ENCODE measurements at regions not wholly inside any gene's neighbourhood (a gene's known extent, or its start where the extent isn't known, plus 50 kb on each side); places are given as distances from the start of the nearest gene placed in this dataset.

DNA sequence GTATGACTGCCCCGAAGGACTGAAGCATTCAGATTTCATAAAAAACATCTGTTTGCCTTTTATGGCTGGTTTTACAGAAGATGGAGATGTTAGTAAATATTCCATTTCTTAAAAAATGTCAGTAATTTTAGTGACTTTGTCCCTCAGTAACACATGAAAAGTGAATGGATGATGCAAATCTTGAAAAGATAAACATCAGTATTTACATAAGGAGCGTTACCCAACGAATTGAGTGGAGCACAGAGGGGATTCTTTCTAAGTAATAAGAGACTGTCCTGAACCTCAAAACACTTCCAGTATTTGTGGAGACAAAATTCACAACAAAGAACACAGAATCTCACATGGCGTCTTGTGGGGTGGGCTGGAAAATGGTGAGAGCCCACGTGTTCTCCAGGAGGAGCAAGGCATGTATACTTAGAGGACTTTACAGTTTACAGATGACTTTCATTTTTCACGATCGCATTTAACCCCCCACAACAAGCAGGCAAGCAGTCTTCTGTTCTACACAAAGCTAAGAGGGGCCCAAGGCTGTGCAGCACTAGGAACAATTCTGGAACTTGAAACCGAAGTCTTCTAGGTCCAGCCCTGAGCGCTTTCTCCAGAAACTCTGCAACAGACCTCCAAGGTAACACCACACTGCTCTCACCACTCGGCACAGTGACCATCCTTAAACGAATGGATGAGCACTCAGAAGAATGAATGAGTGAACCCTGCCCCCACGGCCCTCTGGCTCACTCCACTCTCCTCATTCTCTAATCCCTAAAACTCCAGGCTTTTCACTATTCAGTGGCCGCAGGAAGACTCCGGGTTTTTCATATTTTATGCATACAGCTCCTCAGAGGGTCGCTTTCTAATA is 709.8 kb downstream of the UQCRFS1 start:
- no peak for DNase-seq (ENCODE audit: low spot score)

DNA sequence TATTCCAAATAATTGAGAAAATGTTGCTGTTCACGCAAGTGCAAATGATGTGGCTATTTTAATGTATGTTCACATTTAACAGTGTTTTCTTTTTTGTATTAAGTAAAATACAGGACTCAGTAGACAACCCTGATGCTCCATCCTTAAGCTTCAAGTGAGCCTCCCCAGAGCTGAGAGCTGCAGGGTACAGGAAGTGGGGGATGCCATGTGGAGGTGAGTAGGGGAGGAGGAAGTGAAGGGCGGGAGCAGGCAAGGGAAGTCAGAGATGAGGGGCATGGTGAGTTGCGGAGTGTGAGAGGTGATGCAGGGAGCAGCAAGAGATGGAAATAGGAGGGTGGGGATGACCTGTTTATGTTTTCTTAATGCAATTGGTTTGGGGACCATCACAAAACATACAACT is 711.0 kb downstream of the UQCRFS1 start:
- no peak for DNase-seq (ENCODE audit: low spot score)

DNA sequence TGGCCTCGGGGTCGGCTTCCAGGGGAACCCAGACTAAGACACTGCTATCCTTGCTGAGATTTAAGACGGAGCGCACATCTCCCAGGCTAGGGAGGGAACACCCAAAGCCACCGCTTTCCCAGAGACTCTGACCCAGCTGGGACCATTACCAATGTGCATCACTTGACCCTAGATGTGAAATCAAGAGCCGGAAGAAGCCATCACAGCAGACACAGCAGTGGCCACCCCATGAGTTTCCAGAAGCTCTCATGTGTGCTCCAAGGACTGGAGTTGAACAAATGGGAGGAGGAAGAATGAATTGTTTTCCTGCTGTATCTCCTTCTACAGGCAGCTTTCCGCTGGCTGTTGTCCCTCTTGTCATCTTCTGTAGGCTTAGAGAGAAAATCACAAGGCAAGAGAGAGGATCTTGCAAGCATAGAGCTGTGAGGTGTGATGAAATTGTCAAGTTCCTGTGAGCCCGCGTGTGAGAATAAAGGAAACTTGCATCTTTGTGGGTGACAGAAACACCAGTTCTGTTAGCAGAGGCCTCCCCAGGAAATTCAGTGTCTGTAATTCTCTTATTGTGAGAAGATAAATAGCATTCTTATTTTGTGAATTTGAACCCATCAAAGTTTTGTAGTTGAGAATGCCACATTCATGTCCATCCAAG is 711.8 kb downstream of the UQCRFS1 start:
- no peak for DNase-seq (ENCODE audit: low spot score)

DNA sequence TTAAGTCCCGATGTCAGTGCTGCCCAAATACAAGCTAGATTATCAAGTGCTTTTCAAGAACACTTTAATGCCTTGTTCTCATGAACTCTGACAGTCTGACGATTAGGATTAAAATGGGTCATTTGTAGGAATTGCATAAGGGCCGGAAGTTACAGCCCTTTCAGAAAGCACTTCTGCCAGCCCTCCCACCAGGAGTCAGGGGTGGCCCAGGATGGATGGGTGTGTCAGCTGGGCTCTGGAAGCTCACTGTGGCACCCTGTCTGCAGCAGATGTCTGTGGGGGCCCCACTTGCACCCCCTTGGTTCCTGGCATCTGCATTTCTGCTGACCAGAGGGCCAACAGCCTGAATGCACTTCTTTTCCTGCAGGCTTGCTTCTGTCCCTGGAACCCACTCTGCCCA is 712.7 kb downstream of the UQCRFS1 start:
- DNase-seq (ENCODE audit: low spot score): no peak

DNA sequence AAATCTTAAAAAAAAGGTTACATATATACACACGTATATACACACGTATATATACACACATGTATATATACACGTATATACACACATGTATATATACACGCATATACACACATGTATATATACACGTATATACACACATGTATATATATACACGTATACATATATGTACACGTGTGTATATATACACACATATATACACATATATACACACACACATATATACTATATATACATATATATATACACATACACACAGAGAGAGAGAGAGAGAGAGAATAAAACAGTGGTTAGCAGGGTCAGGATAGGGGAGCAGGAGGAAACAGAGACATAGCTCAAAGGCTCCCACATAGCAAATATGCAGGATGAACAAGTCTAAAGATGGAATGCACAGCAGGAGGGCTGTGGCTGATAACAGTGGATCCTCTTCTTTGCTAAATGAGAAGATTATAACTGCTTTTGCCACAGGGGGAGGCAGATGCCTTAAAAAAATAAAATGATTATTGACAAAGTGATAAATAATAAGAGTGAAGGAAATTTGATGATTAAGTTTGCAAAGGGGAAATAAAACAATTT is 714.5 kb downstream of the UQCRFS1 start:
- DNase-seq (ENCODE audit: low spot score): no peak

DNA sequence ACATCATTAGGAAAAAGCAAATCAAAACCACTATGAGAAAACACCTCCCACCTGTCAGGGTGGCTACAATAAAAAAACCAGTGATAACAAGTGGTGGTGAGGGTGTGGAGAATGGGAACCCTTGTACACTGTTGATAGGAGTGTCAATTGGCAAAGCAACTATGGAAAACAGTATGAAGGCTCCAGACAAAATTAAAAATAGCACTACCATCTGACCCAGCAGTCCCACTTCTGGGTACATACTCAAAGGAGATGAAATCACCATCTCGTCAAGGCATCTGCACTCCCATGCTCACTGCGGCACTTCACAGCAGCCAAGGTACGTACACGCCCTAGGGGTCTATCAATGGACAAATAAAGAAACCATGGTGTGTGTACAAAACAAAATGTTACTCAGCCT is 715.1 kb downstream of the UQCRFS1 start:
- no peak for DNase-seq (ENCODE audit: low spot score)

DNA sequence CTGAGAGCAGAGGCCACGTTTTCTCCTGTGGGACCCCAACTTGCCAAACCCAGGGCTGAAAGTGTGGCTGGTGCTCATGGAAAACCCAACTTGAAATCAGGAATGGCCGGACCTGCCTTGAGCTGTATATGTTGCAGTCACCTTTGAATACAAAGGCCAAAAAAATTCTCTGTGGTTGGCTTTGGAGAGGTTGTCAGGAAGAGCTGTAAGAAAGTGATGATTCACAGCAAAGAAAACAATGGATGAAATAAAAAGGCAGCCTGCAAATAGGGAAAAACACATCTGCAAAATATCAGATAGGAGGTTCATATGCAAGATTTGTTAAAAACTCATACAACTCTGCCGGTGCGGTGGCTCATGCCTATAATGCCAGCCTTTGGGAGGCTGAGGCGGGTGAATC is 715.8 kb downstream of the UQCRFS1 start:
- no peak for DNase-seq (ENCODE audit: low spot score)

DNA sequence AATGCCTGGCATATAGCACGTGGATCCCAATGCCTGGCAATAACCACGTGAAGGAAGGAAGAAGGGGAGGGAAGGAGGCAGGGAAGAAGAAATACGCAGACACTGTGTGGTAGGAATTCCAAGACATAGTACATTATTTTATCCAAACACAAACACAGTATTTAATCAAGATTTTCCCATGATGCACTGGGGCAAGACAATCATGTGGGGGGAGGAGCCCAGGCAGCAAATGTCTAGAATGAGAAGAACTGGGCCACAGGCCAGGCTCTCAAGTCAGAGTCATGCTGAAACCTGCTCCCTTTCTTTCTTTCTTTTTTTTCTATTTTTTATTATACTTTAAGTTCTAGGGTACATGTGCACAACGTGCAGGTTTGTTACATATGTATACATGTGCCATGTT is 717.9 kb downstream of the UQCRFS1 start:
- no peak for DNase-seq (ENCODE audit: low spot score)

DNA sequence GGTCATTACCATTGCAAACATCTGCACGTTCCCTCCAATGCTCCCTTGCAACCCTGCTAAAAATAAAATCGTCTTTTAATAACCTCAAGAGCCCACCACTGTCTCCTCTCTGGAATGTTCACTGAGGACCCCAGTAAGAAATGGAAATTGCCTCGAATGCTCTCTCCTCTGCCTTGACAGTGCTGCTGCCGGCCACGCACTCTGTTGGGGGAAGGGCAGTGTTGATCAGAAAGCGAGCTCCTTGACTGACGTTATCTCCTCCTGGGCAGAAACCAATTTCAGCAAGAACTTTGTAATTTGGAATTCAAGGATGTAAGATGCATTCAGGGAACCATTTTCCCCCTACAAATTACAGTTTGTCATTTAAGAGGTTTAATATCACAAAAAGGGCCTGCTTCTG is 718.5 kb downstream of the UQCRFS1 start:
- no peak for DNase-seq (ENCODE audit: low spot score)

DNA sequence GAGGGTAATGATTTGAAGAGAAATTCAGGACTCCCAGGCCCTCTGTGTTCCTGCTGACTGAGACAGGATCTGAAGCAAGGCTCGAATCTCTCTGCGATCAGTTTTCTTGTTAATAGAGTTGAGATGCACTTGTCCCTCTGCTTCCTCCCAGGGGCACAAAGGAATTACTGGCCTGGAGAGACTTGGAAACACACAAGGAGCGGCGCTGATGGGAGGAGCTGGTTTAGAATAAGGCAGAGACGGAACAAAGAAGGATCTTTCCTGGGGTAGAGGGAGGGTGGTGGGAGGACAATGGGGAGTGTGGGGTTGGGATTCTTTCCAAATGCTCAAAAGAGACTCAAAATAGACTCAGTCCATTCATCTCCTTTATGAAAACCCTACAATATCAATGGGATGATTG is 719.1 kb downstream of the UQCRFS1 start:
- no peak for DNase-seq (ENCODE audit: low spot score)

DNA sequence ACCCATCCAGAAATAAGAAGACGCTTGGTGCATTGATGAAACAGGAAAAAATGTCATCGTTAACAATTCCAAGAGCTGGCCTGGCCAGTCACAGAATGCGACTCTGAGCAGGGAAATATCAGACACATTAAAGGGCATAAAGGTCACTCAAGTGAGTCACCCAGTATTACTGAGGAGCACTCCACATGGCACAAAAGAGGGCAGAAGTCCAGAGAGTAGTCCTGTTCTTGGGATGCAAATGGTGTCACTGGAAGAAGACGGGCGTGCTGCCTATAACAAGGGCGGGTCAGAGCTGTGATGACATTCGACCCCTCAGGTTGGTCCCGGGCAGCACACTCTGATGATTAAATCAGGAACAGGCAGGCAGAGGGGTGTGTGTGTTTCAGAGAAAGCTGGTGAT is 720.3 kb downstream of the UQCRFS1 start:
- DNase-seq (ENCODE audit: low spot score): no peak

DNA sequence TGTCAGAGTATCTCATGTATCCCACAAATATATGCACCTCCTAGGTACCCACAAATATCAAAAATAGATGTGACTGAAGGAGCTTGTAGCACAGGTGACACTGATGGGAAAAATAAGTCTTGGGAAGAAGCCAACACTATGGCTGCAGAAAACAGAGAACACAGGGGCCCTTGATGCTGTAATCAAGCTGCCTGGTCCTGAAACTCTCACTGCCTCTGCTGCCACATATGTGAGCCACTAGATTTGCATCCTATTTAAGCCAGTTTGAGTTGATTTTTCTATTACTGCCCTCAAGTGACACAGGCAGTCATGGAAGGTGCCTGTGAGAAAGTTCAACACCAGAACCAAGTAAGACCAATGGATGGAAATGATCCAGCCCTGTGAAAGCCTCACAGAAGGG is 720.8 kb downstream of the UQCRFS1 start:
- no peak for DNase-seq (ENCODE audit: low spot score)

DNA sequence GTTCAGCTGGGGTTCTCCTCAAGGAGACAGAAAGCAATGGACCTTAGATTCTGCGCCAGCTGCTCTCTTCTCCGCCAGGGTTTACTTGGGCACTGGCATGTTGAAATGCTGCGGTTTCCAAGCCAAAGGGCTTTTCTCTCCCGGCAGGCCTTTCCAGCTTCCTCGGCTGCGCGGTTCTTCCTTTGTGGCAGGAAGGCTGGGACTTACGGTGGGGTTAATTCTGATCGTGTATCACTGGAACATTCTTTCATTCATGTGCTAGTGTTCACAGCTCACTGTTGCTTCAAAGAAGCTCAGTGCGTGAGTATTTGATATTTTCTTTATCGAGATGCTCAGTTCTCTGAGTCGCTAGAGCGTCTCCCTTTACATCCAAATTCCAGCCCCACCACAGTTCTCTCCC is 723.2 kb downstream of the UQCRFS1 start:
- no peak for DNase-seq (ENCODE audit: low spot score)

DNA sequence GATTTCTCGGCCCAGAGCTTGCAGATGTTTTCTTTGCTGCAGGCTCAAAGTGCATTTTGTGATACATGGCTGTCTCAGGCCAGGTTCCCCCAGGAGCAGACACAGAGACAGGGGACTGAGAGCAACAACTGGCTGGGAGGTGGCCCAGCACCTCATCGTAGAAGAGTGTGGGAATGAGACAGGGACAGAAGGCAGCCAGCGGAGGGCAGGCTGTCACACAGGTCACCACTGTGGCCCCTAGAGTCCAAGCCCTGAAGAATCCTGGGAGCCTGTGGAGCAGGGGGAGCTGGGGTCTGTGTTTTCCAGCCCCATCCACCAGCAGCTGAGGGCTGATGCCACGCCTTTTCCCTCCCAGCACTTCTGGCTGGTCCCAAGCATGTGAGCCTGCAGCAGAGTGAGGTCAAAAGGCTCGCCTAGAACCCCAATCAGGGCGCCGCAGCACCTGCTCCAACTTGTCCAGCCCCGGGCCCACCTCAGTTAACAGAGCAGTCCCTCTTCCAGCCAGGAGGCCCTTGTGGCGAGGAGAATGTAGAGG is 723.8 kb downstream of the UQCRFS1 start:
- no peak for DNase-seq (ENCODE audit: low spot score)

DNA sequence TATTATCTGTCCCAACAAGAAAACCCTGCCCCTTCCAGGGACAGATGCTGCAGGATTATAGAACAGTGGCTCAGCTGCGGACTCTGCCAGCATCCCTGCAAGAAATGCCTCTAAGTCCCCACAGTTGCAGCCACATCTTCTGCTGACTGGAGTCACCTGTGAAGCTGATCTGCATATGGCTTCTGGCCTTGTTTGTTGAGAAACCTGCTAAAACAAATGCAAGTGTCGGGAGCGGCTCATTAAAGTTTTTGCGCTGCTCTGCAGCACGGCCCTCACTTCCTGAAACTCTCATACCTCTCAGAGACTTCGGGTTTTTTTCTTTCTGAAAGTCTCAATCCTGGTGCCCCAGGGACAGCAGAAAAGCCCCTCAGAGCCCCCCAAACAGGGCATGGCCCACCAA is 725.0 kb downstream of the UQCRFS1 start:
- no peak for DNase-seq (ENCODE audit: low spot score)

DNA sequence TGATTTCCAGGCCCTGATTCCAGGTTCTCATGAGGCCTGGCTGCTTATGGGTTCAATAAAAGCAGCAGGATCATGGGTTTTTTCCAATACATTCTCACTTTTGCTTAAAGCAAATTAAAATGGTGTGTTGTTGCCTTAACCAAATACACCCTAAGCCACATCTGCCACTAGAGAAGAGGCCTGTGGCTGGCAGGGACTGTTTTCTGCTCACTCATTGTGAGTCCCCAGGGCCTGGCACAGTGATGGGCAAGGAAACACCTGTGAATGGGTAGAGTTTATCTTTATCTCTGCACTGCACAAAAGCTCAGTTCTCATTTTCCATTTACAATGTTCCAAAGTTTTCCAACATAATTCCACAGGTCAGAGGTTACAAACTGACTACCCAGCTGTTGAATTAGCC is 726.0 kb downstream of the UQCRFS1 start:
- no peak for DNase-seq (ENCODE audit: low spot score)

DNA sequence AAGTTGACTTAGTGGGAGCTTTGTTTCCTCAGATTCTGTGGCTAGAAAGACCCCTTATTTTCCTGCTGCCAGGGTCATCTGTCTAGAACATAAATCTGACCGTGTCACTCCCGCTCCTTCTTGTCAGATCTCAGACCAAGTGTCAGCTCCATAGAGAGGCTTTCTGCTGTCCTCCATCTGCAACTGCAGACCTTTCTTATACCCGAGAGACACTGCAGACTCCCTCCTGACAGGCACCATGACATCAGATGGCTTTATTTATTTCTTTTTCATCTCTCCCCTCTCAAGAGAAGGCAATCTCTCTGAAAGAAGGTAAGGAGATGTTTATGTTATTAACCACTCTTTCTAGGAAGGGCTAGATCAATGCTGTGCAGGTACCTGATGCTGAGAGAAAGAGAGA is 726.5 kb downstream of the UQCRFS1 start:
- DNase-seq (ENCODE audit: low spot score): no peak

DNA sequence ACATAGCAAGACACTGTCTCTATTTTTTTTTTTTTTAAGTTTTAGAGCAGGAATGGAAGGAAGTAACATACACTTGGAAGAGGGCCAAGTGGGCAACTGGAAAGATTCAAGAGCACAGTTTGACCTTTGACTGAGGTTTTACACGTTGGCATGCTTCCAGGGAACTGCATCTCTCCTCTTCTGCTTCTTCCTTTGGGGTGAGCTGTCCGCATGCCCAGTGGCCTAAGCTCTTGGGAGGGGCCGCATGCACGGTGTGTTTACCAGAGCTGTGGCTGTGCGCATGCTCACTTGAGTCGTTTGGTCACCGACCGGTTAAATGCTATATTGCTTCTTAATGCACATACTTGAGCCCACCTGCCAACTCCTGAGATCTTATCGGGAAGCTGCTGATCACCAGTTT is 727.7 kb downstream of the UQCRFS1 start:
- no peak for DNase-seq (ENCODE audit: low spot score)

DNA sequence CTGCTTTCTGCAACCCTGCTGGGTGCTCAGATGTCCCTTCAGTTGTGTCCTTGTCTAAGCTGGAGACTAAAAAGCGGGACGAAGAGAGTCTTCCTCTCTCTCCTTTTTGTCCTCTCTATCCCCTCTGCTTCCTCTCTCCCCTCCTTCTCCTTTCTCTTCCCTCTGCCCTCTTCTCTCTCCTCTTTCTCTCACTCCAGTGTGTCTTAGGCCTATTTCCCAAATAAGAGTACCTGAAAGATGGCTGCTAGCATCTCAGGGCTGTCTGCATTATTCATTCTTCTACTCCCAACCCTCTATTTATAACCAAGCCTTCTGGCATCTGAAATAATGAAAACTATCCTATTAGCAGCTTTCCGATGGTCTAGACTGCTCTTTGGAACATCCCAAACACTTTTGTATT is 729.8 kb downstream of the UQCRFS1 start:
- no peak for DNase-seq (ENCODE audit: low spot score)

DNA sequence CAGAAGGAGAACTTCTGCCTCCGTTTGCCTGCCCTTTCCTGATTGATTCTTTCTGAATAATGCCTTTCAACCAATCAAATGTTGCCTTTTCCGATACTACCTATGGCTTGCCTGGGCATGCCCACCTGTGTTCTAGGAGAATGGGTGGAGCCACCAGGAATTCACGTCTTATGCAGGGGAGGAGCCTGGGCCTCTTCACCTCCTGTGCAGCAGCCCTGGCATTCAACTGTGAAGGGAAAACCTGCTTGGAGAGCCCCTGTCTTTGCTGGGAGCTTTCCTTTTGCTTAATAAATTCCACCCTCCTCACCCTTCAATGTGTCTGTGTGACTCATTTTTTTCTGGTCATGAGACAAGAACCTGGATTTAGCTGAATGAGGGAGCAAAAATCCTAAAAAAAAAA is 730.7 kb downstream of the UQCRFS1 start:
- no peak for DNase-seq (ENCODE audit: low spot score)

DNA sequence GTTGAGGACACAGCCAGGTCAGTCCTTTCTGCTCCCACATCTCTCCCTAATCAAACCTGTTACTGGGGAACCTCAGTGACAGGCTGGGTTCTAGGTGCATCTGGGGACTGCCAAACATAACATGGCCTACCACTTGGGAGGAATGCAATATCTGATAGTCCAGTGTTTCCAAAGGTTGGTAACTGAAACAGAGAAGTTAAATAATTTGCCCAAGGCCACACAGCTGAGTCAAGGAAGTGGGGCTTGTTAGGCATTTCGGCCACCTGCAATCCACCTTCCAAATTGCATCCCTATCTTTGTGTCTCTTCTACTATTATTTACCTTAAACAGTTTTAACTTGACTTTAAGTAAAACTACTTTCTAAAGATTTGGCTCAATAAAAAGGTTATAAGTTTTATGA is 731.3 kb downstream of the UQCRFS1 start:
- no peak for DNase-seq (ENCODE audit: low spot score)

DNA sequence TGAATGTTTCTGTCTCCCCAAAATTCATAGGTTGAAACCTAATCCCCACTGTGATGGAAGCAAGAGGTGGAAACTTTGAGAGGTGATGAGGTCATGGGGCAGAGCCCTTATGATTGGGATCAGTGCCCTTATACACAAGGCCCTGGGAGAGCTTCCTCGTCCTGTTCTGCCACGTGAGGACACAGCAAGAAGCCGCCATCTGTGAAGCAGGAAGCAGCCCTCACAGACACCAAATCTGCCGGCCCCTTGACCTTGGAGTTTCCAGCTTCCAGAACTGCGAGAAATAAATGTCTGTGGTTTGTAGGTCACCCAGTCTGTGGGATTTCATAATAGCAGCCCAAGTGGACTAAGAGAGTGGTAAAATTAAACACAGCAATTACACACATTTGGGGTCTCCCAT is 737.4 kb downstream of the UQCRFS1 start:
- DNase-seq (ENCODE audit: low spot score): no peak

DNA sequence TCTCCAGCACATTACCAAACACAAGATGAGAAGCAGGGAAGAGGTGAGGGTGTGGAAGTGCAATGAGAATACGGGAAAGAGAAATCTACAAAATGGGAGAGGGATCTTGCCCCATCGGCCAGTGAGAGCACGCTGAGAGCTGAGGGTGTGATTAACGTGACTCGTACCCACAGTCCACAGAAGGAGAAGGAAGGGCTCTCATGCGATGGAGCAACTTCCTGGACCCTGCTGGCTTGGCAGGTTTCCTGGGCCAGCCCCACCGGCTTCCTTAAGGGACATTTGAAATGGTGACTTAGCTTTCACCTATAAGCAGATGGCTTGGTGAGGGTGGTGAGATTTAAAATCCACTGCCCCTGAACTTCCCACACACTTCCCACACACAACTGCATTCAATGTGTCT is 740.1 kb downstream of the UQCRFS1 start:
- no peak for DNase-seq (ENCODE audit: low spot score)
